C4-2B (cell line): ENCODE measurements at regions not wholly inside any gene's neighbourhood (a gene's known extent, or its start where the extent isn't known, plus 50 kb on each side); places are given as distances from the start of the nearest gene placed in this dataset.
"Not testable (repeated sequence)": the region's sequence is repeated elsewhere in the genome, so short reads cannot be mapped to it uniquely, and the experiment has no call there.

Experiments
- H3K27ac ChIP-seq: fragments of 450-650 bp; 2 replicates; pipeline ENCODE4 v1.5.1; 2017
- ZFX ChIP-seq: fragments of 450-650 bp; IDR thresholded peaks from 2 replicates; pipeline ENCODE4 v1.6.1; 2017
- TF ChIP-seq, protein P1 (sequence below): fragments of 450-650 bp; conservative IDR thresholded peaks from 2 replicates; pipeline ENCODE4 v1.5.1; 2017; ENCODE audit warnings: mild to moderate bottlenecking

- TF ChIP-seq, protein P1, sequence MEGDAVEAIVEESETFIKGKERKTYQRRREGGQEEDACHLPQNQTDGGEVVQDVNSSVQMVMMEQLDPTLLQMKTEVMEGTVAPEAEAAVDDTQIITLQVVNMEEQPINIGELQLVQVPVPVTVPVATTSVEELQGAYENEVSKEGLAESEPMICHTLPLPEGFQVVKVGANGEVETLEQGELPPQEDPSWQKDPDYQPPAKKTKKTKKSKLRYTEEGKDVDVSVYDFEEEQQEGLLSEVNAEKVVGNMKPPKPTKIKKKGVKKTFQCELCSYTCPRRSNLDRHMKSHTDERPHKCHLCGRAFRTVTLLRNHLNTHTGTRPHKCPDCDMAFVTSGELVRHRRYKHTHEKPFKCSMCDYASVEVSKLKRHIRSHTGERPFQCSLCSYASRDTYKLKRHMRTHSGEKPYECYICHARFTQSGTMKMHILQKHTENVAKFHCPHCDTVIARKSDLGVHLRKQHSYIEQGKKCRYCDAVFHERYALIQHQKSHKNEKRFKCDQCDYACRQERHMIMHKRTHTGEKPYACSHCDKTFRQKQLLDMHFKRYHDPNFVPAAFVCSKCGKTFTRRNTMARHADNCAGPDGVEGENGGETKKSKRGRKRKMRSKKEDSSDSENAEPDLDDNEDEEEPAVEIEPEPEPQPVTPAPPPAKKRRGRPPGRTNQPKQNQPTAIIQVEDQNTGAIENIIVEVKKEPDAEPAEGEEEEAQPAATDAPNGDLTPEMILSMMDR = no peak
- no peak for TF ChIP-seq ZFX
- H3K27ac ChIP-seq = no peak overlapping the region
These were observed 139.6 kb downstream of the DYRK2 start for GRCh38 chr12:67788118-67788517.

GRCh38 chr12:67789266-67789665, 140.7 kb downstream of the DYRK2 start:
- no peak overlapping the region for H3K27ac ChIP-seq
- TF ChIP-seq, protein P1 = no peak
- no peak for TF ChIP-seq ZFX

DNA sequence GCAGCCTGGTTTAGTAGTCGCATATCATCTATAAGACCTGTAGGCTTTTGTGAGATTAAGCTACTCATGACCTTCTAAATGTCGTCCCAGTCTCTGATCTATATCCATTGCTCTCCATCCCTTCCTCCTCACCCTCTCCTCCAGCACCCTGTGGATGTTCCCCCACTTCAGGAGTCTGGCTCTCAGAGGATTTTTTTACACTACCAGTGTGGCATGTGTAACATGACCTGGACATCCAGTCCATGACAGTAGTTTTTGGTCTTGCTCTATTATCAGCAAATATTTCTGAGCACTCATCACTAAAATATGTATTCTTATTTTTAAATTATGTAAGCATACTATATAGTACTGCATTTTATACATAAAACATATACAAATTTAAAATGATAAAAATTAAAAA, 142.1 kb downstream of the DYRK2 start:
- TF ChIP-seq, protein P1 = no peak
- TF ChIP-seq ZFX = no peak
- no peak overlapping the region for H3K27ac ChIP-seq

DNA sequence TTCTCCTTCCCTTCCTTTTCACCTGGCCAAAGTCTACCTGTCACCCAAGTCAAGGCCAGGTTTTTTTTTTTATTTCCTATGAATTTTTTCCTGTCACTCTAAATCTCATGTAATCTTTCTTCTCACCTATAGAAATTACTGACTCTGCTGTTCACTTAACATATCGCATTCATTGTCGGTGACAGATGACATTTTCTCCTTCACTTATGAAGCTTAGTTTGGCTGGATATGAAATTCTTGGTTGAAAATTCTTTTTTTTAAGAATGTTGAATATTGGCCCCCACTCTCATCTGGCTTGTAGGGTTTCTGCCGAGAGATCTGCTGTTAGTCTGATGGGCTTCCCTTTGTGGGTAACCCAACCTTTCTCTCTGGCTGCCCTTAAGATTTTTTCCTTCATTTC, 142.8 kb downstream of the DYRK2 start:
- not testable (repeated sequence) for H3K27ac ChIP-seq

GRCh38 chr12:67792185-67792584, 143.6 kb downstream of the DYRK2 start:
- H3K27ac ChIP-seq = no peak overlapping the region
- TF ChIP-seq ZFX = no peak
- TF ChIP-seq, protein P1 = no peak

- TF ChIP-seq ZFX = no peak
- TF ChIP-seq, protein P1 = no peak
These were observed 145.6 kb downstream of the DYRK2 start for GRCh38 chr12:67794161-67794560.

GRCh38 chr12:67795236-67795635, 146.7 kb downstream of the DYRK2 start:
- H3K27ac ChIP-seq = no peak overlapping the region
- TF ChIP-seq ZFX = no peak
- TF ChIP-seq, protein P1 = no peak

More at GRCh38 chr12:67794161-67794560, 145.6 kb downstream of the DYRK2 start:
- H3K27ac ChIP-seq = no peak overlapping the region

DNA sequence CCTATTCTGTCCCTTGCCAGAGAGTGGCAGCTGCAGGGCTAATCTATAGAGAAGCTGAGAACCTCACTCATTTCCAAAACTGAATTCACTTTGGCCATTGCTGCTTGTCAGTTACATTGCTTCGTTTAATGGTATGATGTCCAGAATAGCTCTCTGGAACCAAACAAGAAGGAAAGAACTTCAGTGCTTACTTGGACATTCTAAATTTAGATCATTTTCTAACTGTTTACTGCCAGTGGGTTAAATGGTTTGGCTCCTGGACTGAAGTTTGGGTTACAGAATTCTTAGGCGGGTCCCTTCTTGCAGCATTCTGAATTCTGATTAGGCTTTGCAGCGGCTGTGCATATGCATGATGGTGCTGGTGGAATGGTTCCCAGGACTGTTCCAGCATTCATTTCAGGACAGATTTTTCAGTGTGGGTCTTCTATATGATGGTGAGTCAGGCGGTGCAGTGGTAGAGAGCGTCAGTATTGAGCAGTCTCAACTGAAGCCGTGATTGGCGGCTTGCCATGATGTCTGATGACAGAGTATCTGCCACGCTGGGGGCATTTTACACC, 148.7 kb downstream of the DYRK2 start:
- TF ChIP-seq, protein P1 = no peak
- no peak overlapping the region for H3K27ac ChIP-seq
